HG03442 (cell line): ENCODE measurements at regions not wholly inside any gene's neighbourhood (a gene's known extent, or its start where the extent isn't known, plus 50 kb on each side); places are given as distances from the start of the nearest gene placed in this dataset.
"Not testable (repeated sequence)": the region's sequence is repeated elsewhere in the genome, so short reads cannot be mapped to it uniquely, and the experiment has no call there.

Experiments used
- ATAC-seq: cut with Tn5 transposase; IDR thresholded peaks from one replicate; pipeline ENCODE4 v1.9.1; 2021; ENCODE audit warnings: mild to moderate bottlenecking, moderate library complexity; ENCODE audit not compliant: unreplicated experiment

DNA sequence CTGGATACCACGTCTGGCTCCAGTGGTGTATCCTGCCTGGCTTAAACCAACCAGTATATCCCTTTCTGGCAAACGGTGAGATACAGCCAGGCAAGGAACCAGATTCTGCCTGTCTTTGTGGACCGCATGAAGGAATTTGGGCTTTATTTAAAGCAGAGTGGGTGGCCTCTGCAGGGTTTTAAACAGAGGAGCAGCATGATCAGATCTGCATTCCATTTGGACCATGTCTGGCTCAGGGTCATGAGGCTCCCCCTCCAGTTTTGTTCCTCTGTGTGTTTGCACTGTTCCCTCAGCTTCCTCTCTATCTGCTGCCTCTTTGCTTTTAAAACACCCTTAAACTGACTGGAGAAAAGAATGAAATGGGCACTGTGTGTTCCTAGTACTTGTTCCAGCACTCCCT is 195.0 kb downstream of the GIPC2 start:
- ATAC-seq: no peak

DNA sequence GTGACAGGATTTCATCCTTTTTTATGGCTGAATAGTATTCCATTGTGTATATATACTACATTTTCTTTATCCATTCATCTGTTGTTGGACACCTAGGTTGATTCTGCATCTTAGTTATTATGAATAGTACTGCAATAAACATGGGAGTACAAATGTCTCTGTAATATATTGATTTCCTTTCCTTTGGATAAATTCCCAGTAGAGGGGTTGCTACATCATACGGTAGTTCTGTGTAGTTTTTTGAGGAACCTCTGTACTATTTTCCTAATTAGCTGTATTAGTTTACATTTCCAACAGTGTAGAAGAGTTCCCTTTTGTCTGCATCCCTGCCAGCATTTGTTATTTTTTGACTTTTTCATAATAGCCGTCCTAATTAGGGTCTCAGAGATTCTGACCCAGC is 201.3 kb downstream of the GIPC2 start:
- ATAC-seq: no peak

DNA sequence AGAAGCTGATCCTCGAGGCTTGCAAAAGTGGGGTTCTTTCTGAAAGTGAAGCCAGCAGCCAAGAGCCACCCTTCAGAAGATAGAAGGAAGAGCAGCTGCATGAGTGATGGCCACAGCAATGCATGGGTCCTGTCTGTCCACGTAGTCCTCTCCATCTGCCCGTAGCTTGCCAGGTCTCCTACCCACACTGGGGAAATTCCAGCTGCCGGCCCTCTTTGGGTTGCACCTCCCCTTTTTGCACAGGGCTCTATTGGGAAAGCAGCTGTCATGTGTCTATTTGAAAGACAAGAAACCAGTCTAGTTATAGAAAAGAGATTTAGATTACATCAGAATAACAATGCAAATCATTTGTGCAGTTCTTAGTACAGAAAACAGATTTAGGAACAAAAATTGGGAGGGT is 204.4 kb downstream of the GIPC2 start:
- no peak for ATAC-seq

DNA sequence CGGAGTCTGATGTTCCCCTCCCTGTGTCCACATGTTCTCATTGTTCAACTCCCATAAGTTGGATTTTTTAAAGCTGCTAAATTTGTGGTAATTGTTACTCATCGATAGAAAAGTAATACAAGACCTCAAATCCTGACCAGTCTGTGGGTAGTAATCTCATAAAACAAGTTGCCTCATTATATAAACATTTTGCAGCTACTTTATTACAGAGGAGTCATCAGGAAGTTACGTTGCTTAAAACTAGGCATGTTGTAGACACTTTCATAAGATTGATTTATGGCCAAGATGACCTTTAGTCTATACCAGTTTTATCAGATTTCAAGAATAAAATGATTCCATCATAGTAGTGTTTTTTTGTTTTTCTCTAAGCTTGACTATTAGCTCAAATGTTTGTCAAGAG is 208.8 kb downstream of the GIPC2 start:
- no peak for ATAC-seq

DNA sequence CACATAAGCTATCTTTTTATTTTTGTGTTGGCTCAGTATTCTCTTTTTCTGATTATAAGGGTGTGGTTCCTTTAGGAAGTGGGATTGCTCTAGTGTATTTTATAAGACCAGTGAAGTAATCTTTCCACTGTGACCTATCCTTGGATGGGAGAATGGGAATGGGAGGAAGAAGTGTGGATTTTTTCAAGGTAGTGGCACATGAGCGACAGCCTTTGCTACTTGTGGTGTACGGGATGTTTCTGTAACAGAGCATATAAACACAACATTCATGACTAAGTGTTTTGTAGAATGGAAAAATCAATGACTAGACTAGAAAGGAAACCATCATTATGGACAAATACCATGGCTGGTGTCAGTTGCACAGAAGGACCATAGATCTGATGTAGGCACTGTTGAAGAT is 209.6 kb downstream of the GIPC2 start:
- ATAC-seq: no peak

DNA sequence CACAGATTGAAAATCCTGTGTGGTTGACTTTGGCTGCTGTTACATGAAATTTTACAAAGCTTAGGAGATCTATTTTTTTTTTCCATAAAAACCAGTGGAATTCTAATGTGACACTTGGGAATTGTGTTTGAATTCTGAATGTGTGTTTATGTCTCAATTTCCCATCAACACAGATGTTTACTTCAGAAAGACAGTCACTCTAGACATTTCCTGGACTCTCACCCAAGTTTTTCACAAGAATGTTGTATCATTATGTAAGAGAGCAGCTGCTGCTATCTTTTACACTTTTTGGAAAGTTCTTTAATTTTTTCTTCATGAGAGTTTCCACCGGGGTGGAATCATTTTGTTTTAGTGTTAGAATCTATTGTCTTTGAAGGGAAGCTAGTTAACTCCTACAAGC is 210.1 kb downstream of the GIPC2 start:
- ATAC-seq: no peak

DNA sequence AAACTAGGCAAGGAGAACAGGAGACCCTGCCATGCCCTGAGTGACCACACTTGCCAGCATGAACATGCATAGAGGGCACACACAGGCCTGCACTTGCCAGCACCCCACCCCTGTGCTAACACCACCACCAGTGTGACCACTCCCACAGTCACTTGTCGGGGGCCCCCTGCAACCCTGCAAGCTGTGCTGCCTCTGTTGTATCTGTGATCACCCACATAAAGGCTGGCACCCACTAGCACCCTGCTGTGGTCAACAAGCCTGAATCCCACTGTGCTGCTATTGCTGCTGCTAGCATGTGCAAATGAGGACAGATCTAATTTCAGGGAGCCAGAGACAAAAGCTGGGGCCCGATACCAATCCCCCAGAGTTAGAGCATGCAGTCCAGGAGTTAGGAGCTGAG is 217.7 kb downstream of the GIPC2 start:
- no peak for ATAC-seq

DNA sequence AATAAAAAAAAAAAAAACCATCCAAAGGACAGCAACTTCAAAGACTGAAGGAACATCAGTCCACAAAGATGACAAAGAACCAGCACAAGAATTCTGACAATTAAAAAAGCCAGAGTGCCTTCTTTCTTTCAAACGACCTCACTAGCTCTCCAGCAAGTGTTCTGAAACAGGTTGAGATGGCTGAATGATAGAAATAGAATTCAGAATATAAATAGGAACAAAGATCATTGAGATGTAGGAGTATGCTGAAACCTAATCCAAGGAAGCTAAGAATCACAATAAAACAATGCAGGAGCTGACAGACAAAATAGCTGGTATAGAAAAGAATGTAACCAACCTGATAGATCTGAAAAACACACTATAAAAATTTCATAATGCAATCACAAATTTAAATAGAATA is 218.2 kb downstream of the GIPC2 start:
- no peak for ATAC-seq

DNA sequence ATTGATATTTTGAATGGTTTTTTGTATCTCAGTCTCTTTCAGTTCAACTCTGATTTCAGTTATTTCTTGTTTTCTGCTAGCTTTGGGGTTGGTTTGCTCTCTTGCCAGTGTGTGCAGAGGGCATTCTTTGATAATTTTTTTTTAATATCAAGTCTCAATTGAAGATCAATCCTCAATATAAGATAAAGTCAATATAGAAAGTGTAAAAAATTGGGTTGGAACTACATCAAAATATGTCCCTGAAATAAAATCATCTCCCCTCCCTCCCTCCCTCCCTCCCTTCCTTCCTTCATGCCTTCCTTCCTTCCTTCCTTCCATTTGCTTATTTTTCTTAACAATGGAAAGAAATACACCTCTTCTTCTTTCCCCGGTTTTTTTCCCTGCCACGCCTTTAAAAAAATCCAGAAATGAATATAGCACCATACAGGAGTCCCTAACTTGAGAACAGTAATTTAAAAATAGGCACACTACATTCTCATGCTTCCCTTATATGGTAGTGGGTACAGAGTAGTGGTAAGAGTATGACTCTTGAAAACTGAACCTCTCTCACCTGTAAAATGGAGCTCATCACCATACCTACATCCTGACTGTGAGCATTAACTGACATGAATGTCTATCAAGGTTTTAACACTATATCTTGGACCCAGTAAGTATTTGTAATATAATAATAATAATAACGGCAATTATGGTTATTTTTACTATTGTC is 221.9 kb downstream of the GIPC2 start:
- ATAC-seq: no peak

DNA sequence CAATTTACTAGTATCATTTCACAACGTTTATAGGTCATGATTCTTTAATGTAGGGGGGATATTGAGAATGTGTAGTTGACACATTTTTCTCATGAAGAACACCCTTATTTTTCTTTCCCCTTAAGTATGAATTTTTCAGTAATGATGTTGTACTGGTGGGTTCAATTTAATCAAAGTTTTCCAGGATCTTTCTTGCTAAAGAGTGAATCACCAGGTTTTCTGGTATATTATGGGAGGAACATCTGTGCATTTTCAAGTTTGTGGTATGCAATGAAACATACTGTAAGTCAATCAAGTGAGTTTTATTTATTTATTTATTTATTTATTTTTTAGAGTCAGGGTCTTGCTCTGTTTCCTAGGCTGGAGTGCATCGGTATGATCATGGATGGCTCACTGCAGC is 221.2 kb upstream of the PTGFR start:
- ATAC-seq: no peak

DNA sequence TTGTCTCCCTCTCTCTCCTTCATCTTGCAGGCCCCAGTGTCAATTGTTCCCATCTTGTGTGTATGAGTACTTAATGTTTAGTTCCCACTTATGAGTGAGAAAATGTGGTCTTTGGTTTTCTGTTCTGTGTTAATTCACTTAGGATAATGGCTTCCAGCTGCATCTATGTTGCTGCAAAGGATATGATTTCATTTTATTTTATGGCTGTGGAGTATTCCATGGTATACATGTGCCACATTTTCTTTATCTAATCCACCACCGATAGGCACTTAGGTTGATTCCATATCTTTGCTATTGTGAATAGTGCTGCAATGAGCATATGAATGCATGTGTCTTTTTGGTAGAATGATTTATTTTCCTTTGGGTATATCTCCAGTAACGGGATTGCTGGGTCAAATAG is 219.4 kb upstream of the PTGFR start:
- ATAC-seq: not testable (repeated sequence)

DNA sequence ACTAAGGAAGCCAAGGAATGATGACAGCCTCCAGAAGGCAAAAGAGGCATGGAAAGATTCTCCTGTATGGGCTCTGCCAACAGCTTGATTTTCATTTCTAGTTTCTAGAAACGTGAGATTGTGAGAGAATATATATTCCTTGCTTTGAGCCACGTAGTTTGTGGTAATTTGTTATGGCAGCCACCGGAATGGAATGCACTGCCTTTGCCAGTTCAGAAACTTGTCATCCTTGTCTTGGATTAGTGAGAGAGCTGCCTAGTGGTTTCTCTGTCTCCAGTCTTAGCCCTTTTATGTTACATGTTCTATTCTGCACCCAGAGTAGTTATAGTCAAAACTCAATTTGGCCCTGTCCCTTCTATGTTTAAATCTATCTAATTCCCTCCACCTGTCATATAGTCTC is 216.0 kb upstream of the PTGFR start:
- no peak for ATAC-seq

DNA sequence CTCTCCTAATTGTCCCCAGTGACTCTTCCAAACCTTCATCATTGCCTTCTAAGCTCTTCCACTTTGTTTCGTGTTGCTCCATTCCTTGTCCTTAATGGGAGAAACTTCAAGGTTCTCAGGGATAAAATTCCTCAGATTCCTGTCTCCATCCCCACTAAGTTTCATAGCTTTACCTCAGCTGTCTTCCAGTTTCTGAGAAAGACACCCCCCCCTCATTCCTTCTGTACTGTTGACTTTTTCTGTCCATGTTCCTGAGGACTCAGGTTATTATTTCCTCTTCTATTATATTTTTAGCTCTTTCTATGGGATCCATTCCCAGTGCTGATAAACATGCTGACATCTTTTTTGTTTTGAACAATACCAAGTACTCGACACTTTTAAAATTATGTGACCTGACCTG is 215.3 kb upstream of the PTGFR start:
- ATAC-seq: no peak

DNA sequence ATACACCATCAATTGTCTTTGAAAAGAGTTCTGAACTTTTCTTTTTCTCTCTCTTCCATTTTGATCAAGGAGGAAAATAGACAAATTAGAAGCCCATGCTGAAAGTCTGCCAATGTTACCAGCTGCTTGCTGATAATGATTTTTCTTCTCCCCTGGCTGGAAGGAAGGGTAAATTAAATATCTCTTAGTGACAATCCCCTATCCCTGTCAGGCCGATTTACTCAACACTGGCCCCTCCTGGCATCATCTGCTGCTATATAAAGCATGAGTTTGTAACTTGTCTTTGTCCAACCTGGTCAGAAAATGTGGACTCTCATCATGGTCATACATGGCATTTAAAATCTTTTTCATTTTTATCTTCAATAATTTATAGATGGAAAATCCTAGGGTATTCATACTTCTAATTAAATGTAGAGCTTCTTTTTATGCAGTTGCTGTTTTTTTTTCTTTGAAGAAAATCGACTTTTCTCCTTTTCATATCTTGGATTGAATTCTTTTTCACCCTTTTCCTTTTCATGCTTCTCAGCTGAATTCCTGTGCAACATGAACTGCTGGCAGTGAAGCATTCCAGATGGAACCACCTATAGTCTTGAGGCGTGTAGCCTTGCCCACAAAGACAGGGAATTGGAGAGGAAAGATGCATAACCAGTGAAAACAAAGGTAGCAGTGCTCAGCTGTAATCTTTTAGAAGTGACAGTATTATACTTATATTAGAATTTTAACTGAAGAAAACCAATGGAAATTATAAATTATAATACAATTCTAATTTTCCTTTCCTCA is 214.7 kb upstream of the PTGFR start:
- ATAC-seq: no peak

DNA sequence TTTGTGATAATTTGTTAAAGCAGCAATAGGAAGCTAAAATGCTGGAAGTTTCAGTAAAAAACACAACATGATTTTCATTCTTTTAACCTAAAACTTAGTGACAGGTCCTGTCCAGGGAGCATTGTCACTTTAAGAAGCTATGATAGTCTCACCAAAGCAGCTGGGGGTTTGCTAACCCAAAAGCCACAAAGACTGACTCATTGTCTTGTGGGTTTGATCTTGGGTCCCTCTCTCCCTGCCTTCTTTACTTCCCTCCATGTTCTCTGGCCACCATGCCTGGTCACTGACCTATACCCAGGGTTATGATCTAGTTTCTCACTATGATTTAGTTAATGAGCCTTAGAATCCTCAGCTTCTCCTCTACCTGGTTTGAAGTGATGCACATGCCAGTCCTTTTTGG is 213.5 kb upstream of the PTGFR start:
- peak; percentile 82 for ATAC-seq

DNA sequence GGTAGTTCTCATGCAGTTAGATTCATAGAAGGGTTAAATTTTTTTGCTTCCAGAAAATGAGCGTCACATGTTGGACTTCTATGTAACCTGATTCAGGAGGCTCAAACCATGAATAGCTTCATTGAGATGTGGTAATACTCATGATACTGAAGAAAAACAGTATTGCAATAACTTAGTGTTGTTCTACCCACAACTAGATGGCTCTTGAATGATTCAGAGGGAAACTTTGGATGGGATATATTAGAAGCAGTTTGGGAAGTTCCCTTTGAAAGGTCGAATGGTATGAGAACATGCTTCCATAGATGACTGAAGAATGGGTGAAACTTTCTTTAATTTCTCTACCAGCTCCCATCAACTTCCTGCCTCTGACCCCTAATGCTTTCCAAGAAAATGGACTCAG is 211.7 kb upstream of the PTGFR start:
- ATAC-seq: no peak

DNA sequence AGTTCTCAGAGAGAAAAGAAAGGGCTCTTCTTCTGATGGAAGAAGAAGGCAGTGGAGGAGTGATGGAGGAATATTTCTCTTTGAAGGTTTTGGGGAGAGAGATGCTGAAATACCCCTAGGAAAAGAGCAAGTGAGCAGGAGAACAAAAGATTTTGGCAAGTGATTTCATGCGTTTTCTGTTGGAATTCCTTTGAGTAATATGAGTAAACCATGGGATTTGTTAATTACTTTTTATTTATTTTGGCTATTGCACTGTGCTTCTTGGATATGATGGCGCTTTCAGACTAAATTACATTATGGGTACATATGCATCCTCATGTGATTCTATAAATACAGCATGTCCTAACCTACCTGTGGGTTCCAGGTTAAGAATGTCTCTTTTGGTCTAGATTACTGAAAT is 210.1 kb upstream of the PTGFR start:
- no peak for ATAC-seq

DNA sequence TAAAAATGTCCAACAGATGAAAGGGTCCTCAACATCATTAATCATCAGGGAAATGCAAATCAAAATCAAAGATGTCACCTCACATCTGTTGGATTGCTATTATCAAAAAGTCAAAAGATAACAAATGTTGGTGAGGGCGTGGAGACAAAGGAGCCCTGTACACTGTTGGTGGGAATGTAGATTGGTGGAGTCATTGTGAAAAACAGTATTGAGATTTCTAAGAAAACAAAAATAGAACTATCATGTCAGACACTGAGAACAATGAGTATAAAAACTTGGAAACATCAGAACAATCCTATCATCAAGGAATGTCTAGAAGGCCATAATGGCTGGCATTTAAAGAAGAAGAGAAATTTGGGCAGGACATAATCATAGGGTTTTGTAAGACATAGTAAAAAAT is 209.2 kb upstream of the PTGFR start:
- peak; percentile 40 for ATAC-seq

DNA sequence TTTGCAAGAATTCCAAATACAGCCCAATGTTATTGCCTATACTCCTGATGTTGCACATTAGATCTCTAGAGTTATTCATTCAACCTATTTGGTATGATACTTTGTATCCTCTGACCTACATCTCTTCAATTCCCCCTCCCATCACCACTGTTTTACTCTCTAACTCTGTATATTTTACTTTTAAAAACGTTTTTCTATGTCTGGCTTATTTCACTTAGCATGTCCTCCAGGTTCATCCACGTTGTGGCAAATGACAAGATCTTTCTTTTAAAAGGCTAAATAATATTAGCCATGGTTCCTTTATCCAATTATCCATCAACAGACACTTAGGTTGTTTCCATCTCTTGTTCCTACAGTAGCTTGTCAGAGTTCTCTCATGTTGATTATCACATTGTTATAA is 207.1 kb upstream of the PTGFR start:
- ATAC-seq: no peak

DNA sequence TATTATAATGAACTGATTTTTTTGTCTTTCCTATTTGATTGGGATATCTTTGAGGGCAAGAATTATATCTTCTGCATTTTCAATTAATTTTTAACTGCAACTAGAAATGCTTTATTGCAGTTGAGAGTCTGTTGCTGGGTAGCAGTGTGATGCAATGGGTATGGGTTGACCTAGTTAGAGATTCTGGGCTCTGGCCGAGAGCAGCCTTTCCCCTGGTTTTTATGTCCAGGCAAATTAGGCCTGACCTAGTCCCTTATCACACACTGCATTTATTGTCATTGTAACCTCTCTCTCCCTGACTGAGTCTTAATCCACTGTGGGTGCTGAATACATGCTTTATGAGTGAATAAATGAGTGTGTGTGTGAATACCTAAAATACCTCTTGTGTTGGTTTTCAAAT is 206.4 kb upstream of the PTGFR start:
- ATAC-seq: no peak

DNA sequence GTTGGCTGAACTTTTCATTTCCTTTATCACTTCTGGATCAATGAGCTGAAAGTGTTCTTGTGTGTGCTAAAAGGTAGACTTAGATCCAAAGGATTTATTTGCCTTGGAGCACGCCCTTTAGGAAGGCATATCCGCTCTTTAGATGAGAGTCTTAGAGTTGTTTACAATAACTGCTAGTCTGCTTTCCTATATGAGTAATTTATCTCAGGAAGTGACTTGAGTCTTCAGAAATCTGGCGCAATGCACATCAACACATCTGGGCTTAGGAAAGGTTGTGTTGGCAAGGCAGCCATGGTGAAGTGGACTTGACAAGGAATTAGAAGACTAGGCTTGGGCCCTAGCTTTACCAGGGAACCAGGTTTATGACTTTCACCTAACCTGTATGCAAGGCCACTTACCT is 204.1 kb upstream of the PTGFR start:
- ATAC-seq: no peak

DNA sequence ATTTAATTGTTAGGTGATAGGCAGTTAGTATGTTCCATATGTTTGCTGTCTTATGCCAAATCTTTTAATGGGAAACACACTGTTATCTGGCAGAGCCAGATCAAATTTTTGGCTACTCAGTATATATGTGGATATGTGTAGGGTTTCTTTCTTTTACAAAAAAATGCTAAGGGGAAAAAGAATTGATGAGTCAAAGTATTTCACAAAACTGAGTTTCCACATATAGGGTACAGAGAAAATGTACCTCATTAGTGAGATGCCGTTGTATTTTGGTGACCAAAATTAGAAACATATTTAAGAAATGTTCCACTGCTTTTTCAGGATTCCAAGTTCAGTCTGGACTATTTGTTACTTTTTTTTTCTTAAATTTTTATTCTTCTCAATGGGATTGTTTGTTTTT is 201.2 kb upstream of the PTGFR start:
- ATAC-seq: no peak

DNA sequence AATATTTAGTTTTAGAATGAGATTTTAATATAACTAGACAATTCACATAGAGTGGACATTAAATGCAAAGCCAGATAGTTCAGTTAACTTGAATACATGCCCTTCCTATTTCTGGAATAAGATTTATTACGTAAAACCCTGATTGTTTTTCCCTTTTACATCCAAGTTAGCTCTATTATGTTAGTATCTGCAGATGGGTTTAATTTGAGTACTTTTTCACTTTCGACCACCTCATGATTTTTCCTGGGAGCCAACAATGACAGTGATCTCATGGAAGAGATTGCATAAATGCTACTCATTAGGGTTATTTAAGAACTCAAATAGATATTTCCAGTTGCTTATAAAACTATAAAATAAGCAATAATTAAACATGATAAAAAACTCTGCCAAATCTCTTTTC is 199.4 kb upstream of the PTGFR start:
- ATAC-seq: no peak
